GM19328 (cell line): ENCODE measurements at regions not wholly inside any gene's neighbourhood (a gene's known extent, or its start where the extent isn't known, plus 50 kb on each side); places are given as distances from the start of the nearest gene placed in this dataset.

Source experiments
- ATAC-seq: cut with Tn5 transposase; IDR thresholded peaks from one replicate; pipeline ENCODE4 v1.9.1; 2021; ENCODE audit warnings: mild to moderate bottlenecking, moderate library complexity; ENCODE audit not compliant: unreplicated experiment

- ATAC-seq = no peak
These were observed 1470.8 kb upstream of the TENM4 start for GRCh38 chr11:80911666-80912065.

DNA sequence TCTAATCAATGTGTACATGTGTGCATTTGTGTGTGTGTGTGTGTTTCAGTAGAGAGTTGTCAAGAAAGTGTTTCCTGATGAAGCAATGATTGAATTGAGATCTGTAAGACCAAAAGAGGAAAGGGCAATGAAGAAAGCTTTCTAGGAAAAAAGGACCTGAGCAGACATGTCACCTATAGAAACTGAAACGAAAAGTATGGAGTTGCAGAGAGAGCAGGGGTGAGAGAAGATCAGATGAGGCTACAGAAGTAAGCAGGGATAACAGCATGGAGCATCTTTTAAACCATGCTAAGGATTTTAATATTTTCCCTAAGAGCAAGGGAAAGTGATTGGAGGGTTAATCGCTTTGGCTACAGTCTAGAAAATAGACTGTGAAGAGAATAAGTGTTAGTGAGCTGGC is 1459.4 kb upstream of the TENM4 start:
- no peak for ATAC-seq

DNA sequence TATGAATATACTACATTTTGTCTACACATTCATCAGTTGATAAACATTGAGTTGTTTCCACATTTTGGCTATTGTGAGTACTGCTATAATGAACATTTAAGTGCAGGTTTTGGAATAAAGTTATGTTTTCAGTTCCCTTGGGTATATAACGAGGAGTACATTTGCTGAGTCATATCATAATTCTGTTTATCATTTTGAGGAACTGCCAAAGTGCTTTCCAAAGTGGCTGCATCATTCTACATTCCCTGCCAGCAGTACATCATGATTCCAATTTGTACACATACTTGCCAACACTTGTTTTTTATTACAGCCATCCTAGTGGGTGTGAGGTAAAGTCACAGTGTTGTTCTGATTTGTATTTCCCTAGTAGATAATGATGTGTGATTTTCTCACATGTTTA is 1458.6 kb upstream of the TENM4 start:
- no peak for ATAC-seq

DNA sequence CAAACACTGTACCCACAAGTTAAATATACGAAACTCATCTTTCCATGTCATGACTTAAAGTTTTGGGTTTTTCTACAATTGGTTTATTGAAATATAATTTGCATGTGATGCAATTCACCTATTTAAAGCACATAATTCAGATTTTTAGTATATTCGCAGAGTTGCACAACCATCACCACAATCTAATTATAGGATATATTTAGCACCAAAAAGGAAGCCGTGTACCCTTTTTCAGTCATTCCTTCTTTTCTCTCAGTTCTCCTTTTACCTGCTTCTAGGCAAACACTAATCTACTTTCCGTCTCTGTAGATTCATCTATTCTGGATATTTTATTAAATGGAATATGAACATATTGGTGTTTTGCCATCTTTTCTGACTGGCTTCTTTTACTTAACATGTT is 1458.1 kb upstream of the TENM4 start:
- no peak for ATAC-seq

DNA sequence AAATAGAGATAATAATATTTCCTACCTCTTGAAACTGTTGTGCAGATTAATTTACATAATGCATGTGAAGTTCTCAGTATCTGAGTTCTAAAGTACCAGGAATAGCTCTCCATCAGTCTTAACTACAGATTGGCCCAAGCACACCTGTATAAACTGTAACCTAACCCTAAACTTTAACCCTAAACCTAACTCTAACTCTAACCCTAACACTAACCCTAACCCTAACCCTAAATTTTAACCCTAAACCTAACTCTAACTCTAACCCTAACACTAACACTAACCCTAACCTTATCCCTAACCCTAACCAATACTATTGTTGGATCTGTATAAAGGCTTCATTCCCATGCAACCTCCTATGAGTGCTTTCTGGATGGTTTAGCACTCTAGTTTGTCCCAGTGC is 1445.9 kb upstream of the TENM4 start:
- ATAC-seq = no peak

DNA sequence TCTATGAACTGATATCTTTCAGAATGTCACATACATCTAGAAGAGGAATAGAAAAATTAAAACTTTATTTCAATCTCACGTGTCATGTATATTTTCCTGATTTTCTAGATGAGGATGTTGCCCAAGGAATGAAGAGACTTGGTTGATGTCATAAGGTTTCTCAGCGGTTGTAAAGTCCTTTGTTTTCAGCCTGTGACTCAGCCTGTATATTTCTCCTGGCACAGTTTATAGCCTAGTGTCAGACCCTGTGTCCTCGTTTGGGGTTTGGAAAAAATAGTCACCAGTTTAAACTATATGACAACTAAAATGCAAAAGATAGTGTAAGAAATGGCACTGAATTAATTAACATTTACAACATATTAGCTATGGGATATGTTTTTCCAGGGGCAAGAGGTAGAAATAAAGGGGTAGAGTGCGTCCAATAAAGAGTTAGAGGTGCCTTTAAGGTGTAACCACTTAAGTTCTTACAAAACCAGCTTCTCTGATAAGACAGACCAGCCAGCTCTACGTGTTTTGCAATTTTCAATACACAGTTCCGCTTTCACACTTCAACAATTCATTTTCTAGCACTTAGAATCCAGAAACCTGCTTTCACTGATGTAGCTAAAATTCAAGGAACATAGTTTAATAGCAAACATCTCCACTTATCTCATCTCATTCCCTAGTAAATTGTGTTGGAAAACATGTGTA is 1432.6 kb upstream of the TENM4 start:
- no peak for ATAC-seq

- no peak for ATAC-seq
These were observed 1431.4 kb upstream of the TENM4 start for GRCh38 chr11:80872116-80872728.

DNA sequence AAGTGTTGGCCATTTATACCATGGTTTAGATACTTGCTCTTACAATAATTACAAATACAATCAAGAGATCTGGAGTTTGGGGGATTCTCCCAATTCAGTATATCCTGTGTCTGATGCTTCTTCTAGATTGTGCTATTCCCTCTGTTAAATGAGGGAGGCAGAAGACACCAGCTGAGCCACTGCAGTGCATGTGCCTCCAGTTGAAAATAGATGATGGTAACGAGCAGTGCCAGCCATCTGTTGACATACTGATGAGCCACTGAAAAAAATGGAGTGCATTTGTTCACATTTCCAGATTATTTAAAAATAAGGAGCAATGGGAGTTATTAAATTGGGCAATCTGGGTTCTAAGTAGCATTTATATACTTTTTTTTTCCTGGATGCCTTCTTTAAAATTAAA is 1428.0 kb upstream of the TENM4 start:
- ATAC-seq = no peak

DNA sequence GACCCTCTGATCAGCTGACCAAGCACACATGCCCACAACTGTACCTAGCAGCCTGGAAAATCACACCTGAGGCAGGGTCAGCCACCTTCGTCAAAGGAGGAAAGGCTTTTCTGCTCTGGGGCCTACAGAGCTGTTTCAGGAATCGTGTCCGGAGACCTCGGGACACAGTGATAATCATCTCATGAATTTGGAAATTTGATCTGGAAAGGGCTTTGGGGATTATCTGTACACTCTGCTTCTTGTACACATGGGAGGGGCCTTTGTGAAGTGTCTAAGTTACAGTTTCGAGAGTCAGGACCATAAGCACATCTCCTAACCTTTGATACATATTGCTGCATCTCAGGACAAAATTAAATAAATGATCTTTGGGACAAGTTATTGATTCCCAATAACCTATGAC is 1421.2 kb upstream of the TENM4 start:
- no peak for ATAC-seq

DNA sequence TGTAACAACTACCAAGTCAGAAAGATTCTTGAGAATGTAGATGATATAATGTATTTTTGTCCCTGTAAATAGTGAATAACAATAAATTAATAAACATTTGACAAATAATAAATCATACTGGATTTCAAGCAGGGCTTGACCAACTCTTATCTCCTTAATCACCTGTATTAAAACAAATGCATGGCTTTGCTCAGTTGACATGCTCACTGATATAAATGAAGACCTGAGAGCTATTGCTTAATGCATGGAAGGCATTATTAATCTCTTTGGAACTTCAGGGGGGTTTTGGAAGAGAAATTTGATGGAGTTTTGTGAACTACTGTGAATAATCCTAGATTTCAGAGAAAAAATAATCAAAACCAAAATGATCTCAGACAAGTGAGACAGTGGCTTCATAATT is 1420.4 kb upstream of the TENM4 start:
- no peak for ATAC-seq

GRCh38 chr11:80860632-80861031 is 1419.8 kb upstream of the TENM4 start:
- no peak for ATAC-seq

DNA sequence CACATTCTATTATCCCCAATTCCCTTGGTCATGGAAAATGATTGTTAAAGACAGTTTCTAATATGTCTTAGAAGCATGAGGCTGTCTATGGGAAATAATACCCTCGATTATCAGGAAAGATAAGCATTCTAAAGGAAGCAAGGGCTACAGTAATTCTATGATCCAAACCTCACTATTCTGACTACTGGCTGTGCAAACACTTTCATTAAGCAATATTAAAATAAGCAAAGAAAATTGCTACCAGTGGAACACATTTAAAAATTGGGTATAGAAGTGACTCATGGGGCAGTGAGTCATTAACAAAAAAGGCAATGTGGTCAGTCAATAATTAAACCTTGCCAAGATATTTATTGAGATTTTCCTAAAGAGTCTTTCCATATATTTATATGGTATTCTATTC is 1415.2 kb upstream of the TENM4 start:
- no peak for ATAC-seq

DNA sequence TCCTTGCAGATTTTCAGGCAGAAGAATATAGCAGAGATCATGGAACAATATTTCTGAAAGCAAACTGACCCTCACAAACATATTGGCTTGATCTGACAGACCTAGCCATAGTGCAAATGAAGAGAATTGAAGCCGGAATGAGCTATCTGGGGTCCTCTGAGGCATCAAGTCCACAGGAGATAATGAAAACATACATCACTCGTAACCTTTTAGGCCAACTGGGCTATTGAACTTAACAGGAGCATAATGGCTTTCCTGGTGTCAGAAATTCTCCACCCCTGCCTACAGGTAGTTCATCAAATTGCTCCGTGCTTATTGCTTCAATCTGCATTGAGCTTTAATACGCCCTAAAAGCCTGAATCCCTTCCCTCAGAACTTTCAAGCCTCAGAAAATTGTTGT is 1414.6 kb upstream of the TENM4 start:
- ATAC-seq = no peak

DNA sequence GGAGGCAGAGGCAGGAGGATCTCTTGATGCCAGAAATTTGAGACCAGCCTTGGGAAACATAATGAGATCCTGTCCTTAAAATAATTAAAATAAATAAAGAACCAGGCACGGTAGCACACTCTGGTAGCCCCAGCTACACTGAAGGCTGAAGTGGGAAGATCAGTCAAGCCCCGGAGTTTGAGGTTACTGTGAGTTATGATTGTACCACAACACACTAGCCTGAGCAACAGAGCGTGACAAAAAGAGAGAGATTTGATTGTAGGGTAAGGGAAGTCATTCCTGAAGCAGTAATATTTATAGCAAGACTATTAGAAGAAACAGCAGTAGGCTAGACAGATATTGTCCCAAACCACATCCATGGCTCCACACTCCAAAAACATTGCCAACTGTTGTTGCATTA is 1408.4 kb upstream of the TENM4 start:
- ATAC-seq = peak; percentile 64

DNA sequence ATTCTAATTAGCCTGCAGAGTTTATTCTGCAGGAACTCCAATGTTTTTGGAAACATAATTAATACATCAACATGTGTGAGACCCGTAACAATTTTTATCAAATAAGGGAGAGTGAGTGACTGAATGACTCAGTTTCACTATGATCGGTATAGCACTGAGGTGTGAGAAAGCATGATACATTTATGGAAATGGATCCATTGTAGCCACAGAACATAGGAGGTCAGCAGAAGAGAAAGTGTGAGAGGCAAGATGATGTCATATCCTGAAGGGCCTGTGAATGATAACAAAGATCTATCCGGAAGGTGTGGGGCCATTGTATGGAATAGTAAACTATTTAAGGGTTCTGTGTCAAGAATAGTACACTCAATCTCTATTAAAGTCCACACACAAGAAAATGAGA is 1406.1 kb upstream of the TENM4 start:
- peak; percentile 58 for ATAC-seq

DNA sequence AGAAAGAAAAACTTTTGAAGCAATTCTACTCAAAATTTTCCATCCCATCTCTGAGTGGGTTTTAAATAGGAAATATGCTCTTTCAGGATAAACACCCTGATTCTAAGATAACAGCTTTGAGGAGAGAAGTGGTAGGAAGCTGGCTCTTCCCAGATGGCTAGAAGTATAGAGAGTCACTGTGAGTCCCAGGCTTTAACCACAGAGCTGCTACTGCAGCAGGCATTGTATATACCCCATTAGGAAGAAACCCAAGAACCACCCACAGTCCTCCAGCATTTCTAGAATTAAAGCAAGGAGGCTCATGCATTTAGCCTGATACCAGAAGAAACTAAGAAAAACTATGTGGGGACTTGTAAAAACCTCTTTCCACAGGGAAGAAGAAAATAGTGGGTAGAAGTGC is 1405.6 kb upstream of the TENM4 start:
- ATAC-seq = no peak

- no peak for ATAC-seq
These were observed 1403.4 kb upstream of the TENM4 start for GRCh38 chr11:80844110-80844819.

DNA sequence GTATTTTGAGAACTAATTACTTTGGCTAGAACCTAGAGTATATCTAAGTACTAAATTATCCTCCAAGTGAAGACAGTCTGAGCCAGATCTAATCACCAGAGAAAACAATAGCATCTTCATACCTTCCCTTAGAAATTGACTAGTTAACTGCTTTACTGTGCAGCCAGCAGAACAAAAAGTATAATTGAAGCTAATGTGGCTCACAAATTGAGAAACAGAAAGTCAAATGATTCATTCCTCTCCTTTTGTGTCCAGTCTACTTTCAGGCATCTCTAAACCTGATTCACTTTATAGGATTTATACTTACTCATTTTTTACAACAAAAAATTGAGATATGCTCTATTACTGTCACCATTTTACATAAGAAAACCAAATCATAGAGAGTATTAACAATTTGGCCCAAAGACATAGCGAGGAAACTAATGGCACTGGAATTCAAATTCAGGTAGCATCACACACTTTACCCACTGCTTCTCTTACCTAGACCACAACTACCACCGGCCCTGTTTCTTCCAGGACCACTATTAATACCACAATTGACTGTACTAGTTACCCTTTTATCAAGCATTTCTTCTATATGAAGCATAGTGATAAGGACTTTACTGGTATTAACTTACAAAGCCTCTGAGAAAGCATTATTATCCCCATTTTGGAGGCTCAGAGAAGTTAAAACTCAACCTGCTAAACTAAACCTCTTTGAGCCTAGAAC is 1402.6 kb upstream of the TENM4 start:
- ATAC-seq = no peak

- ATAC-seq = no peak
These were observed 1401.4 kb upstream of the TENM4 start for GRCh38 chr11:80842246-80842645.

DNA sequence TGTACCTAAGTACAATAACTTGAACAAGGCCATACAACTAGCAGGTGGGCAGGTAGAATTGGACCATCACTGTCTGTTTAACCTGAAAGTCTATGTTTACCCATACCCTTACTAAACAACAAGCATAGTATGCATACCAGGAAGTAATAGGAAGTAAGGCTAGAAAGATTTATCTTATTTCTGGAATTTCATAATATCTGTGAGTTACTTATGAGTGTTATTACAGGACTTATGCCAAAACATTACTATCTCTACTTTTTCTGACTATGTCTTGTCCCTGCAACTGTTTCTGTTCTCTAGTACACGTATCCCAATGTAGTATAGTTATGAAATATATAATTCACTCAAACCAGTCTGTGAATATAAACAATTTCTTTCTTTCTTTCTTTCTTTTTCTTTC is 1400.8 kb upstream of the TENM4 start:
- no peak for ATAC-seq

DNA sequence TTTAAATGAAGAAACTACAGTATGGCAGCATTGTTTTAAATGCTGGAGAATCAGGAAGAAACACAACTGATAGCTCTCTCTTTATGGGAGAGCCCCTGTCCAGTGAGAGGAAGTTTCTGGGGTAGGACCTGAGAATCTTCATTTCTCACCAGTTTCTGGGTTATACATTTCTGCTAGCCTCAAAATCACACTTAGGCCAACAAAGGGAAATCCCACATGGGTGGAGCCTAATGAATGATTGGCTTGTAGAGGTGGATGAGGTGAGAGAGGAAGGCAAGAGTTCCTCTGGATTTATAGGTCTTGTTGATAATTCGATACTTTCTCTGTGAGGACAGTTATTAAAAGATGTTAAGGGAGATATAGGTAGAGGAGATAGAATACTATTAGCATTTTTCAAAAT is 1397.3 kb upstream of the TENM4 start:
- no peak for ATAC-seq

GRCh38 chr11:80837051-80837450 is 1396.2 kb upstream of the TENM4 start:
- ATAC-seq = no peak
